Spleen (tissue), 11 donors: ENCODE measurements at regions not wholly inside any gene's neighbourhood (a gene's known extent, or its start where the extent isn't known, plus 50 kb on each side); places are given as distances from the start of the nearest gene placed in this dataset.

Experiments
- DNase-seq: peaks from one replicate; pipeline ENCODE4 v3.0.0-alpha.2; 2020
- H3K27ac ChIP-seq, 8 donors: fragments of 200-600 bp; sonication (generic) in 7 of 8; 1 replicate in 4 of 8; 2 replicates in 4 of 8; pipeline versions ENCODE4 v1.5.0 to v1.8.0; 2016 to 2021; ENCODE audit warnings: inconsistent platforms in 4 of 8, mild to moderate bottlenecking in 4 of 8, moderate library complexity in 1 of 8
- H3K27me3 ChIP-seq, 7 donors: fragments of 200-600 bp; sonication (generic) in 6 of 7; replicated peaks in 1 of 7; 1 replicate in 4 of 7; 2 replicates in 3 of 7; pipeline versions ENCODE4 v1.5.0 to v1.8.0; 2016 to 2021; ENCODE audit warnings: inconsistent platforms in 3 of 7, mild to moderate bottlenecking in 1 of 7
- H3K36me3 ChIP-seq, 6 donors: fragments of 200-600 bp; sonication (generic) in 5 of 6; 1 replicate in 4 of 6; 2 replicates in 2 of 6; pipeline versions ENCODE4 v1.5.0 to v1.8.0; 2016 to 2021; ENCODE audit warnings: inconsistent platforms in 2 of 6
- H3K4me1 ChIP-seq, 6 donors: fragments of 200-600 bp; sonication (generic) in 5 of 6; 1 replicate in 3 of 6; 2 replicates in 3 of 6; pipeline versions ENCODE4 v1.5.0 to v1.8.0; 2016 to 2021; ENCODE audit warnings: inconsistent platforms in 3 of 6
- H3K4me3 ChIP-seq, 8 donors: fragments of 200-600 bp; sonication (generic) in 7 of 8; 1 replicate in 4 of 8; 2 replicates in 4 of 8; pipeline versions ENCODE4 v1.5.0 to v1.8.0; 2016 to 2021; ENCODE audit warnings: inconsistent platforms in 4 of 8, mild to moderate bottlenecking in 4 of 8, moderate library complexity in 2 of 8
- H3K9me3 ChIP-seq, 8 donors: fragments of 200-600 bp; sonication (generic) in 7 of 8; 1 replicate in 4 of 8; 2 replicates in 4 of 8; pipeline versions ENCODE4 v1.5.0 to v1.8.0; 2016 to 2021; ENCODE audit warnings: inconsistent platforms in 4 of 8
- POLR2A ChIP-seq, 3 donors: fragments of 450-650 bp; IDR thresholded peaks; one replicate each; pipeline ENCODE4 v1.5.1; 2017; ENCODE audit warnings: antibody characterized with exemption in 3 of 3, mild to moderate bottlenecking in 1 of 3
- POLR2AphosphoS5 ChIP-seq, 3 donors: sonication (generic); formaldehyde crosslinking; IDR thresholded peaks; one replicate each; pipeline ENCODE4 v1.5.1; 2017; ENCODE audit warnings: antibody characterized with exemption in 3 of 3
- WGBS, 5 donors: extraction: QIAGEN DNeasy Blood & Tissue Kit in 3 of 5; methylation state at CpG; one replicate each; pipeline versions ENCODE4 v1.1.5 to v1.1.7; 2013 to 2018; 5-methylcytosine and 5-hydroxymethylcytosine counted together
- intact Hi-C: fragments of 100-400 bp; cut with DNase I; formaldehyde crosslinking; loops from one replicate; pipeline ENCODE4 v1.15.0; 2023; ENCODE audit warnings: low total_unique reads
- TF ChIP-seq, protein P1 (sequence below), 11 experiments: fragments of 200-600 bp in 7 of 11; fragments of 450-650 bp in 4 of 11; sonication (generic) in 4 of 11; IDR thresholded peaks in 8 of 11; conservative IDR thresholded peaks in 3 of 11; 1 replicate in 7 of 11; 2 replicates in 4 of 11; pipeline versions ENCODE4 v1.4.0 to v1.8.0; 2016 to 2021; ENCODE audit warnings: antibody characterized with exemption in 11 of 11, inconsistent platforms in 4 of 11, mild to moderate bottlenecking in 1 of 11
- donor health status: healthy with polysubstance abuse.
- donor health status: DM: no; HTN: no; CAD: no; lungs with moderate emphysema.
- donor health status: DM: no; HTN: no; CAD: no.
- donor health status: Bipolar disorder and iron deficiency.
- donor health status: healthy.
- donor health status: DM: no; HTN: no; CAD: no.
- donor health status: DM: yes; HTN: yes; CAD: no.

- no peaks in the 10 kb centered on the region for H3K36me3 ChIP-seq
- TF ChIP-seq POLR2AphosphoS5 (IDR thresholded peaks at IDR 0.05) (no peak), POLR2A (IDR thresholded peaks at IDR 0.05) (no peak)
- TF ChIP-seq, protein P1, sequence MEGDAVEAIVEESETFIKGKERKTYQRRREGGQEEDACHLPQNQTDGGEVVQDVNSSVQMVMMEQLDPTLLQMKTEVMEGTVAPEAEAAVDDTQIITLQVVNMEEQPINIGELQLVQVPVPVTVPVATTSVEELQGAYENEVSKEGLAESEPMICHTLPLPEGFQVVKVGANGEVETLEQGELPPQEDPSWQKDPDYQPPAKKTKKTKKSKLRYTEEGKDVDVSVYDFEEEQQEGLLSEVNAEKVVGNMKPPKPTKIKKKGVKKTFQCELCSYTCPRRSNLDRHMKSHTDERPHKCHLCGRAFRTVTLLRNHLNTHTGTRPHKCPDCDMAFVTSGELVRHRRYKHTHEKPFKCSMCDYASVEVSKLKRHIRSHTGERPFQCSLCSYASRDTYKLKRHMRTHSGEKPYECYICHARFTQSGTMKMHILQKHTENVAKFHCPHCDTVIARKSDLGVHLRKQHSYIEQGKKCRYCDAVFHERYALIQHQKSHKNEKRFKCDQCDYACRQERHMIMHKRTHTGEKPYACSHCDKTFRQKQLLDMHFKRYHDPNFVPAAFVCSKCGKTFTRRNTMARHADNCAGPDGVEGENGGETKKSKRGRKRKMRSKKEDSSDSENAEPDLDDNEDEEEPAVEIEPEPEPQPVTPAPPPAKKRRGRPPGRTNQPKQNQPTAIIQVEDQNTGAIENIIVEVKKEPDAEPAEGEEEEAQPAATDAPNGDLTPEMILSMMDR (IDR thresholded peaks at IDR 0.05 in 8 of 11, conservative IDR thresholded peaks at IDR 0.05 in 3 of 11), result no peak
- H3K27me3 ChIP-seq, result no peaks in the 10 kb centered on the region
- no peaks in the 10 kb centered on the region for H3K4me1 ChIP-seq
- 65 to 69% (median 67%) methylated on average over 1 of the region's 1 CpG for WGBS, 5 donors
- no peak overlapping the region for H3K4me3 ChIP-seq
- H3K9me3 ChIP-seq, result no peaks in the 10 kb centered on the region
- intact Hi-C loops, result no loop called here
- H3K27ac ChIP-seq, result no peak overlapping the region
- DNase-seq, result no peak
These were observed 688.9 kb upstream of the NRXN1 start for GRCh38 chr2:51720826-51721225.

GRCh38 chr2:51718881-51719280, 686.9 kb upstream of the NRXN1 start:
- no peaks in the 10 kb centered on the region for H3K27me3 ChIP-seq
- no peak for DNase-seq
- intact Hi-C loops, result no loop called here
- H3K27ac ChIP-seq, result no peak overlapping the region
- H3K9me3 ChIP-seq, result peaks cover 0 to 14% (median 5%) of the 10 kb centered on the region in 8 donors
- TF ChIP-seq, protein P1 (IDR thresholded peaks at IDR 0.05 in 8 of 11, conservative IDR thresholded peaks at IDR 0.05 in 3 of 11), result no peak
- TF ChIP-seq POLR2AphosphoS5 (IDR thresholded peaks at IDR 0.05), result no peak
- TF ChIP-seq POLR2A (IDR thresholded peaks at IDR 0.05), result no peak
- no peaks in the 10 kb centered on the region for H3K36me3 ChIP-seq
- no peaks in the 10 kb centered on the region for H3K4me1 ChIP-seq
- no peak overlapping the region for H3K4me3 ChIP-seq

DNA sequence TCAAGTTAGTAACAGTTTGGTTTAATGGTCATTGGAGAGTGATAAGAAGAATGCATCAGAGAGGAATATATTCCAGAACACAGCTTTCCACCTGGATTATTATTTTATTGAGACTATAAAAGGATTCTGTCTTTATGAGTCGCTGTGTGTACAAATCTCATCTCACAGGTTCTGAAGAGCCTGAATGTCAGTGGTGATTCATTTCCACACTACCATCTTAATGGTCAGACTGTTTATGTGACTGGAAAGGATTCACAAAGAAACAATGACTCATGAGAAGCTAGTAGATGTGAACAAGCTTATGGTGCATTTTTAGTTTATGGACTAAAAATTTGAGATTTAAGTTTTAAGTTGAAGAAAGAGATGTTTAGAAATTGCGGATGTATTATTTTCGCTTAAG, 685.4 kb upstream of the NRXN1 start:
- DNase-seq, result no peak
- intact Hi-C loops, result no loop called here
- TF ChIP-seq, protein P1 (IDR thresholded peaks at IDR 0.05 in 8 of 11, conservative IDR thresholded peaks at IDR 0.05 in 3 of 11), result no peak
- TF ChIP-seq POLR2AphosphoS5 (IDR thresholded peaks at IDR 0.05), result no peak
- TF ChIP-seq POLR2A (IDR thresholded peaks at IDR 0.05), result no peak
- peaks cover 0 to 28% (median 18%) of the 10 kb centered on the region in 8 donors for H3K9me3 ChIP-seq
- H3K27me3 ChIP-seq, result no peaks in the 10 kb centered on the region
- H3K4me1 ChIP-seq, result no peaks in the 10 kb centered on the region
- H3K27ac ChIP-seq, result no peak overlapping the region
- no peaks in the 10 kb centered on the region for H3K36me3 ChIP-seq
- WGBS, 5 donors, result 84 to 92% (median 91%) methylated on average over 3 of the region's 3 CpGs
- H3K4me3 ChIP-seq, result no peak overlapping the region

DNA sequence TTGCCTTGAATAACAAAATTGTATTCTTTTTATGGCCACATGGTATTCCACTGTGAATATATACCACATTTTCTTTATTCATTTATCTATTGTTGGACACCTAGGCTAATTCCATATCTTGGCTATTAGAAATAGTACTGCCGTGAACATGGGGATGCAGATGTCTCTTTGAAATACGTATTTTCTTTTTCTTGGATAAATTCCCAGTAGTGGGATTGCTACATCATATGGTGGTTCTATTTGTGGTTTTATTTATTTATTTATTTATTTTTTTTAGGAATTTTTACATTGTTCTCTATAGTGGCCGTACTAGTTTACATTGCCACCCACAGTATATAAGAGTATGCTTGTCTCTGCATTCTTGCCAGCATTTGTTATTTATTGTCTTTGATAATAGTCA, 679.8 kb upstream of the NRXN1 start:
- TF ChIP-seq, protein P1 (IDR thresholded peaks at IDR 0.05 in 8 of 11, conservative IDR thresholded peaks at IDR 0.05 in 3 of 11), result no peak
- no peak for TF ChIP-seq POLR2A (IDR thresholded peaks at IDR 0.05)
- 82 to 95% (median 87%) methylated on average over 3 of the region's 3 CpGs for WGBS, 5 donors
- DNase-seq, result no peak
- Histone ChIP-seq H3K4me3 (no peak overlapping the region), H3K27me3 (no peaks in the 10 kb centered on the region), H3K27ac (no peak overlapping the region), H3K9me3 (peaks cover 0 to 34% (median 23%) of the 10 kb centered on the region in 8 donors), H3K4me1 (no peaks in the 10 kb centered on the region), H3K36me3 (no peaks in the 10 kb centered on the region)
- intact Hi-C loops, result no loop called here
